RKO (cell line): ENCODE measurements at regions not wholly inside any gene's neighbourhood (a gene's known extent, or its start where the extent isn't known, plus 50 kb on each side); places are given as distances from the start of the nearest gene placed in this dataset.
"Not testable (repeated sequence)": the region's sequence is repeated elsewhere in the genome, so short reads cannot be mapped to it uniquely, and the experiment has no call there.

Experiments
- DNase-seq: peaks from one replicate; pipeline ENCODE4 v3.0.0-alpha.2; 2016; ENCODE audit warnings: low spot score

DNA sequence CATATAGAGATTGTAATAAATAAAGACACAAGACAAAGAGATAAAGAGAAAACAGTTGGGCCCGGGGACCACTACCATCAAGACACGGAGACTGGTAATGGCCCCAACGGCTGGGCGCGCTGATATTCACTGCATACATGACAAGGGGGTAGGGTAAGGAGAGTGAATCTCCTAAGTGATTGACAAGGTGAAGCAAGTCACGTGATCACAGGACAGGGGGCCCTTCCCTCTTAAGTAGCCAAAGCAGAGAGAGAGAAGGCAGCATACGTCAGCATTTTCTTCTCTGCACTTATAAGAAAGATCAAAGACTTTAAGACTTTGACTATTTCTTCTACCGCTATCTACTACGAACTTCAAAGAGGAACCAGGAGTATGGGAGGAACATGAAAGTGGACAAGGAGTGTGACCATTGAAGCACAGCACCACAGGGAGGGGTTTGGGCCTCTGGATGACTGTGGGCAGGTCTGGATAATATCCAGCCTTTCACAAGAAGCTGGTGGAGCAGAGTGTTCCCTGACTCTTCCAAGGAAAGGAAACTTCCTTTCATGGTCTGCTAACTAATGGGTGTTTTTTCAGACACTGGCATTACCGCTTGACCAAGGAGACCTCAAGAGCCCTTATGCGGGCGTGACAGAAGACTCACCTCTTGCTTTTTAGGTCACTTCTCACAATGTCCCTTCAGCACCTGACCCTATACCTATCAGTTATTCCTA, 75.6 kb downstream of the MRPL39 start:
- not testable (repeated sequence) for DNase-seq

GRCh38 chr21:25528515-25528914, 78.8 kb downstream of the MRPL39 start:
- no peak for DNase-seq

DNA sequence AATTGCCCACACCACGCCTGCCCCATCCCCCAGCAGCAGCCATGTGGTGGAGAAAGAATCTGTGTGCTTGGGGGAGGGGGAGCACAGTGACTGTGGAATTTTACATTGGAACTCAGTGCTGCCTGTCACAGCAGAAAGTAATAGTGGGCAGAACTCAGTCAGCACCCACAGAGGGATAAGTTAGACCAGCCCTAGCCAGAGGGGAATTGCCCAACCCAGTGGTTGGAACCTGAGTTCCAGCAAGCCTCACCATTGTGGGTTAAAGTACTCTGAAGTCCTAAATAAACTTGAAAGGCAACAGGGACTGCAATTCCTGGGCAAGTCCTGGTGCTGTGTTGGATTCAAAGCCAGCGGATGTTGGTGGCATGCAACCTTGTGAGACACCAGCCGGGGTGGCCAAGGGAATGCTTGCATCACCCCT, 88.8 kb downstream of the MRPL39 start:
- no peak for DNase-seq

GRCh38 chr21:25515484-25516405, 91.5 kb downstream of the MRPL39 start:
- DNase-seq: peak; percentile 23

DNA sequence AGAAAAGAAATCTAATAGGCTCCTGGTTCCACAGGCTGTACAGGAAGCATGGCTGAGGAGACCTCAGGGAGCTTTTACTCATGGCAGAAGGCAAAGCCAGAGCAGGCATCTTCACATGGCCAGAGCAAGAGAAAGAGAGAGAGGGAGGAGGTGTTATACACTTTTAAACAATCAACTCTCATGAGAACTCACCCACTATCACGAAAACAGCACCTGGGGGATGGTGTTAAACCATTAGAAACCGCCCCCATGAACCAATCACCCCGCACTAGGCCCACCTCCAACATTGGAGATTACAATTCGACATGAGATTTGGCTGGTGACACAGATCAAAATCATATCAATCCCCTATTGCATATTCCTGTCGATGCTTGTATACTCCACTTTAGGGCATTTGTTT, 93.5 kb downstream of the MRPL39 start:
- no peak for DNase-seq

GRCh38 chr21:25512095-25513081, 94.9 kb downstream of the MRPL39 start:
- no peak for DNase-seq

GRCh38 chr21:25509862-25510261, 97.4 kb downstream of the MRPL39 start:
- DNase-seq: no peak

DNA sequence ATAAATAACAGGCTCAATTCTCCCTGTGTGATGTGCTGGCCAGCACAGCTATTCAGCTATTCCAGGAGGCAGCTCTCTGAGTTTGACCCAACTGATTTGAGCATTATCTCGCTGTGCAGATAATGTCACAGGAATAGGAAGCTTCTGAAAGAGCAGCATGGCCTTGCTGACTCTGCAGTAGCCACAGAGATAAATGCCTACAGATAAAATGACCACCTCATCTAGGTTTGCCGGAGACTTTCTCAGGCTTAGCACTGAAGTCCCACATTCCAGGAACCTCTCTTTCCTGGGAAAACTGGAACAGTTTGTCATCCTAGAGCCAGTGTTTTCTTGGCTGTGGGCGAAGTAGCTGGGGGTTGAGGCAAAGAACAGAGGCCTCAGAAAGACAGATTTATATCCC, 98.9 kb downstream of the MRPL39 start:
- no peak for DNase-seq

GRCh38 chr21:25507522-25507921, 99.8 kb downstream of the MRPL39 start:
- DNase-seq: no peak

GRCh38 chr21:25506887-25507286, 100.4 kb downstream of the MRPL39 start:
- DNase-seq: no peak

DNA sequence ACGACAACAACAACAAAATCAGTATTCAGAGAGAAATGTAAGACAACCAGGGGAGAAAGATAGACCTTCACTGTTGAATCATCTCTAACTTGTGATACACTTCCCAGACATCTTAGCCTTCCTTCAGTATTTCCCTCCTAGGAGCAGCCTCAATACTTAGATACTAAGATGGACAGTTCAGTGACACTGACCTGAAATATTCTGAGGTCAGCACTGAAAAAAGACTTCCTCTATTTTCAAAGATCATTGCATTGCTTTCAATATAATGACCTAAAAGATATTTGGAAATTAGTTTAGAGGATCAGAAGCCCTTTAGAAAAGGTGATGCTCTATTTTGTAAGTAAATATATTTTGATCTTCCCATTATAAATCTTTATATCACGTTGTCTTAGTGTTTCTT, 101.0 kb downstream of the MRPL39 start:
- DNase-seq: no peak

GRCh38 chr21:25503981-25504380, 103.3 kb downstream of the MRPL39 start:
- DNase-seq: no peak

DNA sequence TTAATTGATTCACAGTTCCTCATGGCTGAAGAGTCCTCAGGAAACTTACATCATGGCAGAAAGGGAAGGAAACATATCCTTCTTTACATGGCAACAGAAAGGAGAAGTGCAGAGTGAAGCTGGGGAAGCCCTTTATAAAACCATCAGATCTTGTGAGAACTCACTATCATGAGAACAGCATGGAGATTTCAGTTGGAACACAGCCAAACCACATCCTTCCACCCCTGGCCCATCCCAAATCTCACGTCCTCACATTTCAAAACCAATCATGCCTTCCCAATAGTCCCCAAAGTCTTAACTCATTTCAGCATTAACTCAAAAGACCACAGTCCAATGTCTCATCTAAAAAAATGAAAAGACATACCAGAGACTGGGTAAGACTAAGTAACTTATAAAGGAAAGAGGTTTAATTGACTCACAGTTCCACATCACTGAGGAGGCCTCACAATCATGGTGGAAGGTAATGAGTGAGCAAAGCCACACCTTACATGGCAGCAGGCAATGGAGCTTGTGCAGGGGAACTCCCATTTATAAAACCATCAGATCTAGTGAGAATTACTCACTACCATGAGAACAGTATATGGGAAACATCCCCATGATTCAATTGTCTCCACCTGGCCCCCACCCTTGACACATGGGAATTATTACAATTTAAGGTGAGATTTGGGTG, 105.2 kb downstream of the MRPL39 start:
- DNase-seq: no peak

GRCh38 chr21:25501462-25501861, 105.8 kb downstream of the MRPL39 start:
- DNase-seq: no peak

GRCh38 chr21:25500598-25500997, 106.7 kb downstream of the MRPL39 start:
- DNase-seq: no peak

GRCh38 chr21:25496825-25497482, 110.3 kb downstream of the MRPL39 start:
- DNase-seq: no peak

GRCh38 chr21:25494804-25495203, 112.5 kb downstream of the MRPL39 start:
- DNase-seq: no peak

DNA sequence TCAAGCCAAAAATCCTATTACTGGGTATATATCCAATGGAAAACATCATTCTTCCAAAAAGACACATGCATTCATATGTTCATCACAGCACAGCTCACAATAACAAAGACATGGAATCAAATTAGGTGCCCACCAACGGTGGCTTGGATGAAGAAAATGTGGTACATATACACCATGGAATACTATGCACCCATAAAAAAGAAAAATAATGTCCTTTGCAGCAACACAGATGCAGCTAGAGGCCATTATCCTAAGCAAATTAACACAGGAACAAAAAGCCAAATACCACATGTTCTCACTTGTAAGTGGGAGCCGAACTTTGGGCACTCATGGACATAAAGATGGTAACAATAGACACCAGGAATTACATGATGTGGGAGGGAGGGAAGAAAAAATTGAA, 113.6 kb downstream of the MRPL39 start:
- no peak for DNase-seq

- no peak for DNase-seq
Measured at GRCh38 chr21:25491267-25491666, 116.0 kb downstream of the MRPL39 start.

DNA sequence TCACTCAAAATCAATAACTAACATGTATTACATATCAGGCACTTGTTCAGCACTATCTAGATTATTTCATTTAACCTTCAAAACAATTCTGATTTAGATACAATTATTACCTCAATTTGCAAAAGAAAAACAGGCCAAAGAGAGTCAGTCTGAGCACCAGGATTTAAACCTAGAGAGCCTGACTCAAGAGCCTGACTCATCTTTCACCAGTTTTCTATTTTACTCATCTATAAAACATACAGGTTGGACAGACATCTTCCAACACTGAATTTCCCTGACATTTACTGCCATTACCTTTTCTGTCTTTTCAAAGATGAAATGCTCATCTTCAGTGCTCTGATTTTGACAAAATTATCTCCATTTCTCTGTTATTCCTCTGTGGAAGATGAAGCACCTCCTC, 116.5 kb downstream of the MRPL39 start:
- DNase-seq: no peak

GRCh38 chr21:25489673-25490072, 117.6 kb downstream of the MRPL39 start:
- DNase-seq: no peak
